Gastrocnemius medialis (tissue), 4 donors: ENCODE measurements at regions not wholly inside any gene's neighbourhood (a gene's known extent, or its start where the extent isn't known, plus 50 kb on each side); places are given as distances from the start of the nearest gene placed in this dataset.

Source experiments
- CTCF ChIP-seq, 5 experiments: fragments of 450-650 bp in 3 of 5; fragments of 200-600 bp in 2 of 5; sonication (generic) in 2 of 5; IDR thresholded peaks in 4 of 5; conservative IDR thresholded peaks in 1 of 5; 1 replicate in 4 of 5; 2 replicates in 1 of 5; pipeline ENCODE4 v1.5.1; 2016 to 2019; ENCODE audit warnings: antibody characterized with exemption in 5 of 5, mild to moderate bottlenecking in 3 of 5, moderate library complexity in 3 of 5
- POLR2A ChIP-seq, 2 donors: fragments of 450-650 bp; IDR thresholded peaks; one replicate each; pipeline ENCODE4 v1.6.1; 2017; ENCODE audit warnings: antibody characterized with exemption in 2 of 2, mild to moderate bottlenecking in 2 of 2, moderate library complexity in 2 of 2

DNA sequence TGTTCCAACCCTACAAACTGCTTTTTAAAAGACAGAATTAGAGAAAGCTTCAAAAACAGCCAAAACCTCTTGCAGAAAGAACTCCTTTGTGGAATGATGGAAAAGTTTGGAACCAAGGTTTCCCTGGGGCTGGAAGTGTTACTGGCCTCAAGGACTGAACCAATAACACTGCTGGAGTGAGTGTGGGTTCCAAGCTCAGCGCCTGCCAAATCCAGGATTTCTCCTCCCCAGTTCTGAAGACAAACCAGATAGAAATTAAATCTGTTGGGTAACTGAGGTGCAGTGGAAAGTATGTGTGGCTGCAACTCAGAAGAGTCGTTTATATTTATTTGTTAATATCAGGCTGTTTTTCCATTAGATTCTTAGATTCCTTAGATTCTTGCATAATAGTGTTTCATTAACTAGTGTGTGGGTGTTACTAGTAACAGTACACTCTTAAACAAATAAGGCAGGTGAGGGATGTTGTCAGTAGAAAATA, 66.5 kb upstream of the FNDC3B start:
- no peak for TF ChIP-seq CTCF (IDR thresholded peaks at IDR 0.05 in 4 of 5, conservative IDR thresholded peaks at IDR 0.05 in 1 of 5)
- TF ChIP-seq POLR2A (IDR thresholded peaks at IDR 0.05), result no peak
